GM10248 (cell line): ENCODE measurements at regions not wholly inside any gene's neighbourhood (a gene's known extent, or its start where the extent isn't known, plus 50 kb on each side); places are given as distances from the start of the nearest gene placed in this dataset.

Experiments
- CTCF ChIA-PET: fragments of 300-600 bp; sonication (Branson Sonifier 250); formaldehyde crosslinking; extraction: SDS; loops from one replicate; lab custom pipeline; 2021; ENCODE audit warnings: antibody characterized with exemption; lab: Yijun Ruan, JAX
- POLR2A ChIA-PET: fragments of 350-650 bp; sonication (Branson Sonifier 250); formaldehyde crosslinking; extraction: SDS; loops from one replicate; lab custom pipeline; 2020; ENCODE audit warnings: antibody characterized with exemption; lab: Yijun Ruan, JAX
- DNase-seq: peaks from one replicate; pipeline ENCODE4 v3.0.0; 2012; ENCODE audit errors: extremely low spot score
- TF ChIP-seq, protein P1 (sequence below): IDR thresholded peaks from 2 replicates; pipeline ENCODE4 v1.5.1; 2012; ENCODE audit warnings: mild to moderate bottlenecking, low read depth; ENCODE audit errors: extremely low read depth, missing control alignments, control extremely low read depth

GRCh38 chr7:80284855-80285254 lies 150.2 kb downstream of the GNAI1 start:
- ChIA-PET CTCF (interaction anchor here (1.1 to 1.5 kb wide), 2 partner anchors 14 to 25 kb away, joined by 3 read pairs; no protein-coding TSS in a partner anchor), POLR2A (no interaction called here)

DNA sequence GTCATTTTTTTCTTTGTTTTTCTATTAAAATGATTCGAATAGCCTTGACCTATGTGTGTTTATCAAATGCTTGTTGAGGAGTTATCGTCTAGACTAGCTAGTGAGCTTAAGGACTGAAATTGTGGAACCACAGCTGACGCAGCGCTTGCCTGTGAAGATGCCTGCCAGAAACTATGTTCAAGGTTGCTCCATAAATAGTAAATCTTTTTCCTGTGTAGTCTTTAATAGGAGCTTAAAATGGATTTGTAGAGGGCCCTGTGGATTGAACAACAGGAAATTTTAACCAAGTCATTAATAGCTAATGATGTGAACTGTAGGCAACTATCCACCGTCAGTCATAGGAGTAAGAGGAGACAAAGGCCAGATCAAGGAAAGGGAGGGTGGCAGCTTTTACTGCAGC lies 145.1 kb downstream of the GNAI1 start:
- TF ChIP-seq, protein P1, sequence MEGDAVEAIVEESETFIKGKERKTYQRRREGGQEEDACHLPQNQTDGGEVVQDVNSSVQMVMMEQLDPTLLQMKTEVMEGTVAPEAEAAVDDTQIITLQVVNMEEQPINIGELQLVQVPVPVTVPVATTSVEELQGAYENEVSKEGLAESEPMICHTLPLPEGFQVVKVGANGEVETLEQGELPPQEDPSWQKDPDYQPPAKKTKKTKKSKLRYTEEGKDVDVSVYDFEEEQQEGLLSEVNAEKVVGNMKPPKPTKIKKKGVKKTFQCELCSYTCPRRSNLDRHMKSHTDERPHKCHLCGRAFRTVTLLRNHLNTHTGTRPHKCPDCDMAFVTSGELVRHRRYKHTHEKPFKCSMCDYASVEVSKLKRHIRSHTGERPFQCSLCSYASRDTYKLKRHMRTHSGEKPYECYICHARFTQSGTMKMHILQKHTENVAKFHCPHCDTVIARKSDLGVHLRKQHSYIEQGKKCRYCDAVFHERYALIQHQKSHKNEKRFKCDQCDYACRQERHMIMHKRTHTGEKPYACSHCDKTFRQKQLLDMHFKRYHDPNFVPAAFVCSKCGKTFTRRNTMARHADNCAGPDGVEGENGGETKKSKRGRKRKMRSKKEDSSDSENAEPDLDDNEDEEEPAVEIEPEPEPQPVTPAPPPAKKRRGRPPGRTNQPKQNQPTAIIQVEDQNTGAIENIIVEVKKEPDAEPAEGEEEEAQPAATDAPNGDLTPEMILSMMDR: no peak
- ChIA-PET CTCF (no interaction called here), POLR2A (no interaction called here)
- DNase-seq: no peak

More at GRCh38 chr7:80284855-80285254, 150.2 kb downstream of the GNAI1 start:
- TF ChIP-seq, protein P1: no peak
- DNase-seq: no peak

DNA sequence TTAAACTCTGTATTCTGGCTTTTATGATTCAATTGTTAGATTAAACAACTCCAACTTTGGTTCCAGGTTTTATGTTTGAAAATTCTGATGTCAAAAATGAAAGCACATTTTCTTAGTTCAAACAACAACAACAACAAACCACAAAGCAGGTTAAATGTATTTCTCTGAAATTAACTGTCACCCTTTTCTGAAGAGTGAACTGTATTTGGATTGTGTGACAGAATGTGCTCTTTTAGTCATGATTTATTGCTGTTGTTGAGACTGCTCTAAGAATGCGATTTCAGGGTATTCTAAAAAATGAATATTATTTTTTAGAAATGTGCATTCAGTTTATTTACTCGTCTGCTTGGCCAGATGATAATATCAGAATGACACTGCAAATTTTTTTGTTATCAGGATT lies 144.1 kb downstream of the GNAI1 start:
- no peak for DNase-seq
- ChIA-PET CTCF (no interaction called here), POLR2A (no interaction called here)
- TF ChIP-seq, protein P1: no peak

GRCh38 chr7:80277434-80278427 lies 143.1 kb downstream of the GNAI1 start:
- CTCF ChIA-PET: no interaction called here
- DNase-seq: no peak

More at GRCh38 chr7:80277434-80278427, 143.1 kb downstream of the GNAI1 start:
- POLR2A ChIA-PET: no interaction called here
- TF ChIP-seq, protein P1: no peak
